HepG2 (cell line): ENCODE measurements at regions not wholly inside any gene's neighbourhood (a gene's known extent, or its start where the extent isn't known, plus 50 kb on each side); places are given as distances from the start of the nearest gene placed in this dataset.
A peak's percentile ranks its signal among the peaks of the same experiment; 100 is the strongest.

Source experiments
- ATAC-seq: fragments of 200-7000 bp; cut with Tn5 transposase; 3 replicates; pipeline ENCODE4 v1.9.1; 2020; ENCODE audit warnings: mild to moderate bottlenecking, moderate library complexity
- BruUV-seq: library from RNA; stranded (reverse); fragments of 400-500 nt; replicated peaks from 2 replicates; lab custom pipeline; 2021; lab: Mats Ljungman, UMichigan
- CTCF ChIA-PET: fragments of 300-600 bp; formaldehyde crosslinking; extraction: SDS; loops from one replicate; lab custom pipeline; 2021; ENCODE audit warnings: low total read pairs, inconsistent platforms, low intra/inter-chr PET ratio; lab: Yijun Ruan, JAX
- POLR2A ChIA-PET: fragments of 350-600 bp; sonication (Branson Sonifier 250); formaldehyde crosslinking; loops from one replicate; lab custom pipeline; 2020; ENCODE audit warnings: antibody characterized with exemption, inconsistent platforms; lab: Yijun Ruan, JAX
- DNase-seq: peaks from one replicate; pipeline ENCODE4 v3.0.0-alpha.2; 2015; ENCODE audit warnings: low spot score
- FAIRE-seq: peaks from 3 replicates; lab custom pipeline; 2011; peaks lifted over from hg19 to GRCh38; lab: Jason Lieb, UNC
- H2AFZ ChIP-seq: one replicate; pipeline ENCODE4 v1.6.1; 2011; ENCODE audit warnings: low read length, inconsistent platforms
- H3K27ac ChIP-seq: fragments of 300-600 bp; 3 replicates; pipeline ENCODE4 v1.8.0; 2011; ENCODE audit warnings: mixed run types, mild to moderate bottlenecking, mixed read lengths, low read length, inconsistent platforms; ENCODE audit not compliant: insufficient read depth; ENCODE audit errors: extremely low read length
- H3K27me3 ChIP-seq, 2 experiments: fragments of 200-600 bp in 1 of 2; 2 replicates in 1 of 2; 3 replicates in 1 of 2; pipeline versions ENCODE4 v1.6.0 to v1.8.0; 2011; ENCODE audit warnings: low read length in 2 of 2, mild to moderate bottlenecking in 2 of 2, moderate library complexity in 2 of 2, inconsistent platforms in 1 of 2; ENCODE audit not compliant: insufficient read depth in 2 of 2, control insufficient read depth in 1 of 2
- H3K36me3 ChIP-seq, 2 experiments: fragments of 200-600 bp in 1 of 2; replicated peaks in 1 of 2; 2 replicates in 1 of 2; 3 replicates in 1 of 2; pipeline versions ENCODE4 v1.5.1 to v1.8.0; 2011; ENCODE audit warnings: low read length in 2 of 2, inconsistent platforms in 1 of 2; ENCODE audit not compliant: insufficient read depth in 2 of 2, control insufficient read depth in 1 of 2
- H3K4me1 ChIP-seq: 2 replicates; pipeline ENCODE4 v1.5.1; 2012; ENCODE audit warnings: low read length, inconsistent platforms; ENCODE audit not compliant: insufficient read depth
- H3K4me2 ChIP-seq: 2 replicates; pipeline ENCODE4 v1.6.0; 2011; ENCODE audit warnings: low read depth, low read length, inconsistent platforms
- H3K4me3 ChIP-seq, 3 experiments: fragments of 200-600 bp in 1 of 3; sonication (generic), shearing (Covaris generic) in 1 of 3; replicated peaks in 1 of 3; 2 replicates each; pipeline ENCODE4 v1.5.1; 2011 to 2016; ENCODE audit warnings: low read length in 3 of 3, inconsistent platforms in 2 of 3, low read depth in 2 of 3, mild to moderate bottlenecking in 2 of 3, control low read depth in 1 of 3, mixed read lengths in 1 of 3; ENCODE audit not compliant: insufficient read depth in 1 of 3
- H3K79me2 ChIP-seq: one replicate; pipeline ENCODE4 v1.6.1; 2011; ENCODE audit warnings: low read length, inconsistent platforms; ENCODE audit not compliant: insufficient read depth
- H3K9ac ChIP-seq: 2 replicates; pipeline ENCODE4 v1.6.0; 2011; ENCODE audit warnings: mild to moderate bottlenecking, low read depth, low read length, inconsistent platforms; ENCODE audit not compliant: insufficient read depth
- H3K9me3 ChIP-seq: 2 replicates; pipeline ENCODE4 v1.5.1; 2012; ENCODE audit warnings: mild to moderate bottlenecking, low read length
- H4K20me1 ChIP-seq: 2 replicates; pipeline ENCODE4 v1.6.0; 2011; ENCODE audit warnings: inconsistent platforms, mild to moderate bottlenecking, low read length, moderate library complexity; ENCODE audit not compliant: insufficient read depth
- EHMT2 ChIP-seq: fragments of 200-600 bp; sonication (generic); IDR thresholded peaks from 2 replicates; pipeline ENCODE4 v1.7.0; 2017; ENCODE audit warnings: antibody characterized with exemption, low read depth, low read length, borderline replicate concordance
- HNF4G ChIP-seq, 2 experiments: sonication (generic) in 1 of 2; formaldehyde crosslinking in 1 of 2; IDR thresholded peaks; 2 replicates each; pipeline versions ENCODE4 v1.4.0 to v1.6.1; 2011 to 2020; ENCODE audit warnings: borderline replicate concordance in 2 of 2, low read depth in 2 of 2, mild to moderate bottlenecking in 2 of 2, low read length in 1 of 2, missing genetic modification reagents in 1 of 2, moderate library complexity in 1 of 2
- MIER2 ChIP-seq: IDR thresholded peaks from 2 replicates; pipeline ENCODE4 v1.6.1; 2016; ENCODE audit warnings: missing biosample characterization, missing genetic modification reagents
- MIXL1 ChIP-seq: IDR thresholded peaks from 2 replicates; pipeline ENCODE4 v1.6.1; 2016
- NKX3-1 ChIP-seq: sonication (generic); formaldehyde crosslinking; IDR thresholded peaks from 2 replicates; pipeline ENCODE4 v1.5.0; 2020; ENCODE audit warnings: missing genetic modification reagents
- NR1H2 ChIP-seq: sonication (generic); formaldehyde crosslinking; IDR thresholded peaks from 2 replicates; pipeline ENCODE4 v1.8.1; 2022; ENCODE audit warnings: low read depth, missing genetic modification reagents, borderline replicate concordance
- SMAD9 ChIP-seq: sonication (generic); formaldehyde crosslinking; IDR thresholded peaks from 2 replicates; pipeline ENCODE4 v1.5.1; 2020; ENCODE audit warnings: mild to moderate bottlenecking, missing genetic modification reagents
- SPEN ChIP-seq: sonication (generic); formaldehyde crosslinking; IDR thresholded peaks from 2 replicates; pipeline ENCODE4 v1.5.1; 2020; ENCODE audit warnings: low read depth, mild to moderate bottlenecking, missing genetic modification reagents
- ZBTB43 ChIP-seq: sonication (generic); formaldehyde crosslinking; conservative IDR thresholded peaks from 2 replicates; pipeline ENCODE4 v1.4.0; 2020; ENCODE audit warnings: missing genetic modification reagents
- ZFP90 ChIP-seq: sonication (generic); formaldehyde crosslinking; IDR thresholded peaks from 2 replicates; pipeline ENCODE4 v1.8.0; 2022; ENCODE audit warnings: missing genetic modification reagents, mild to moderate bottlenecking, inconsistent platforms, borderline replicate concordance
- ZNF572 ChIP-seq: sonication (generic); formaldehyde crosslinking; IDR thresholded peaks from 2 replicates; pipeline ENCODE4 v1.5.1; 2020; ENCODE audit warnings: mild to moderate bottlenecking, missing genetic modification reagents
- ZNF644 ChIP-seq: IDR thresholded peaks from 2 replicates; pipeline ENCODE4 v1.6.1; 2016; ENCODE audit warnings: low read depth
- WGBS: methylation state at CpG from one replicate; pipeline ENCODE4 v1.1.6; 2017; ENCODE audit warnings: low lambda C conversion rate; 5-methylcytosine and 5-hydroxymethylcytosine counted together
- in situ Hi-C: cut with HindIII; loops from 2 replicates; pipeline ENCODE4 v1.10.0; 2017; ENCODE audit warnings: low pct_unique_long_range_greater_than_20kb; ENCODE audit not compliant: extremely low pct_ligation_motif_present
- intact Hi-C: fragments of 100-400 bp; cut with micrococcal nuclease; formaldehyde crosslinking; loops from one replicate; pipeline ENCODE4 v1.10.0; 2022; ENCODE audit not compliant: unreplicated experiment
- TF ChIP-seq, protein P1 (sequence below), 2 experiments: IDR thresholded peaks; 2 replicates each; pipeline ENCODE4 v1.6.1; 2011 to 2012; ENCODE audit warnings: low read length in 2 of 2, borderline replicate concordance in 1 of 2, low read depth in 1 of 2, mild to moderate bottlenecking in 1 of 2, moderate library complexity in 1 of 2

DNA sequence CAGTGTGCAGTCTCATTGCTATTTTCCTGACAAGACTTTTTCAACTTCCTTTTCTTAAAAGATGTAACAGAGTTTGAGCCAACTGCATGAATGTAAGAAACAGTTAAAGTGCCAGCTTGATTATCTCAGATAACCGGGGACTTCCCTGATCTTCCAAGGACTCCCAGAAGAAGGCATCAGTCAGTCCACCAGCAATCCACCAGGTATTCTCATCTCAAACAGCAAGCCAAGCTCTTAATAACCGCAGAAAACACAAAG, 350.1 kb downstream of the LIG4 start (continued):
- TF ChIP-seq SMAD9 (no peak), ZNF572 (CRISPR knock-in tag) (no peak), ZFP90 (CRISPR knock-in tag) (no peak)
- TF ChIP-seq, all 625 proteins: peak for 0

DNA sequence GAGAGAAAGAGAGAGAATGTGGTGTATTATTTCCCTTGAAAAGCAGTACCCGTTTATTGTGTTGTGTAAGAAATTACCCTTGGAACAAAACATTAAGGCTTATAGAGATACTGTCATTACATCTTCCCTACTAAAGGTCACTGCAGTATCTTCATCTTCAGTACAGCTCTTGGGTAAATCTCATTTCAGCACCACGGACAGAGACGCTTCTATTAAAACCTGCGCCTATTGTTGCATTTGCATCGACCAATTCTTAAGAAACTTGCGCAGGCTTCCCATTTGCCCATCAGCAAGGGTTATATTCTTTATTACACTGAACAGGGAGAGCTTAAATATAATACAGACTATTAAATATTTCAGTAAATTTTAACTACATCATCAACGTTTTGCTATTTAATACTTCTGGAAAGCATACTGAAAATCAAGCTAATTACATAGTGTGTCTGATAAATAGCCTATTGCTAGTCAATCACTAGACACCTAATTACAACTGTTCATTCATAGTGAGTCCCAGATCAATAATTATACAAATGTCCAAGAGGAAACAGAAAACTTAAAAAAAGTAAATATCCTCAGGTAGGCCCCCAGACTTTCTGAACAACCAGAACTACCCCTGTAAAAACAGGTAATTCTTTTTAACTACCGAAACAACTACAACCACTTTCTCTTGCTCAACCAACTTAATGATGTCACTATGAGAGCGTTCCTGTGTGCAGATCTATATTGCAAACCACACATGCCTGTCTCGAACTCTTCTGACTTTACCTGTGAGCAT, 350.6 kb downstream of the LIG4 start:
- no TSS peak for BruUV-seq
- DNase-seq (peak; percentile 18), ATAC-seq (no peak), FAIRE-seq (no peak)
- H3K36me3 ChIP-seq, result no peaks in the 10 kb centered on the region
- no peak overlapping the region for H2AFZ ChIP-seq
- 17% methylated on average over 10 of the region's 10 CpGs for WGBS
- CTCF ChIA-PET, result no interaction called here
- peaks cover 2 to 23% of the 10 kb centered on the region in 2 experiments; a peak in 2 of 5 replicates for H3K27me3 ChIP-seq
- POLR2A ChIA-PET, result no interaction called here
- no peaks in the 10 kb centered on the region for H3K79me2 ChIP-seq
- H3K4me2 ChIP-seq, result no peak overlapping the region
- H4K20me1 ChIP-seq, result no peaks in the 10 kb centered on the region
- no peaks in the 10 kb centered on the region for H3K4me1 ChIP-seq
- no peak overlapping the region for H3K9ac ChIP-seq
- H3K4me3 ChIP-seq, result no peak overlapping the region
- H3K27ac ChIP-seq, result no peak overlapping the region
- H3K9me3 ChIP-seq, result no peaks in the 10 kb centered on the region
- in situ Hi-C loops (loop anchor here (25.0 kb wide), 1 partner anchor 652 kb away; no protein-coding TSS in a partner anchor), intact Hi-C loops (no loop called here)
- TF ChIP-seq ZBTB43 (CRISPR knock-in tag), result 0 out of 2 replicates have a peak, but pooled peaks have one; percentile 34
- TF ChIP-seq ZNF644 (CRISPR knock-in tag), result no peak
- TF ChIP-seq NR1H2 (CRISPR knock-in tag), result no peak
- peak; percentile 93 for TF ChIP-seq EHMT2
- peak; percentile 94 for TF ChIP-seq MIER2
- 0 out of 2 replicates have a peak, but pooled peaks have one; percentile 27 for TF ChIP-seq MIXL1
- no peak for TF ChIP-seq HNF4G (IDR thresholded peaks at IDR 0.05; ENCODE audit: borderline replicate concordance, low read depth, low read length)
- TF ChIP-seq HNF4G (CRISPR knock-in tag; IDR thresholded peaks at IDR 0.05; ENCODE audit: borderline replicate concordance, low read depth), result no peak
- no peak for TF ChIP-seq SPEN (CRISPR knock-in tag)
- TF ChIP-seq, protein P1, sequence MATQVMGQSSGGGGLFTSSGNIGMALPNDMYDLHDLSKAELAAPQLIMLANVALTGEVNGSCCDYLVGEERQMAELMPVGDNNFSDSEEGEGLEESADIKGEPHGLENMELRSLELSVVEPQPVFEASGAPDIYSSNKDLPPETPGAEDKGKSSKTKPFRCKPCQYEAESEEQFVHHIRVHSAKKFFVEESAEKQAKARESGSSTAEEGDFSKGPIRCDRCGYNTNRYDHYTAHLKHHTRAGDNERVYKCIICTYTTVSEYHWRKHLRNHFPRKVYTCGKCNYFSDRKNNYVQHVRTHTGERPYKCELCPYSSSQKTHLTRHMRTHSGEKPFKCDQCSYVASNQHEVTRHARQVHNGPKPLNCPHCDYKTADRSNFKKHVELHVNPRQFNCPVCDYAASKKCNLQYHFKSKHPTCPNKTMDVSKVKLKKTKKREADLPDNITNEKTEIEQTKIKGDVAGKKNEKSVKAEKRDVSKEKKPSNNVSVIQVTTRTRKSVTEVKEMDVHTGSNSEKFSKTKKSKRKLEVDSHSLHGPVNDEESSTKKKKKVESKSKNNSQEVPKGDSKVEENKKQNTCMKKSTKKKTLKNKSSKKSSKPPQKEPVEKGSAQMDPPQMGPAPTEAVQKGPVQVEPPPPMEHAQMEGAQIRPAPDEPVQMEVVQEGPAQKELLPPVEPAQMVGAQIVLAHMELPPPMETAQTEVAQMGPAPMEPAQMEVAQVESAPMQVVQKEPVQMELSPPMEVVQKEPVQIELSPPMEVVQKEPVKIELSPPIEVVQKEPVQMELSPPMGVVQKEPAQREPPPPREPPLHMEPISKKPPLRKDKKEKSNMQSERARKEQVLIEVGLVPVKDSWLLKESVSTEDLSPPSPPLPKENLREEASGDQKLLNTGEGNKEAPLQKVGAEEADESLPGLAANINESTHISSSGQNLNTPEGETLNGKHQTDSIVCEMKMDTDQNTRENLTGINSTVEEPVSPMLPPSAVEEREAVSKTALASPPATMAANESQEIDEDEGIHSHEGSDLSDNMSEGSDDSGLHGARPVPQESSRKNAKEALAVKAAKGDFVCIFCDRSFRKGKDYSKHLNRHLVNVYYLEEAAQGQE (IDR thresholded peaks at IDR 0.05; ENCODE audit: borderline replicate concordance in 1 of 2, low read depth in 1 of 2, low read length in 2 of 2), result peak; percentile 65 to 96
- 0 out of 2 replicates have a peak, but pooled peaks have one; percentile 37 for TF ChIP-seq NKX3-1
